ENCODE measurements at regions not wholly inside any gene's neighbourhood (a gene's known extent, or its start where the extent isn't known, plus 50 kb on each side); places are given as distances from the start of the nearest gene placed in this dataset.

- DNase-seq (ENCODE audit: low read depth in 1 of 2, low spot score in 1 of 2): no peak
- H3K27ac ChIP-seq (replicated peaks): no peak overlapping the region
- no peak overlapping the region for H3K4me3 ChIP-seq (replicated peaks; ENCODE audit: insufficient read depth, low read length)
- no peaks in the 10 kb centered on the region for H3K27me3 ChIP-seq (ENCODE audit: insufficient read depth, poor library complexity, severe bottlenecking)
- TF ChIP-seq, protein P1, sequence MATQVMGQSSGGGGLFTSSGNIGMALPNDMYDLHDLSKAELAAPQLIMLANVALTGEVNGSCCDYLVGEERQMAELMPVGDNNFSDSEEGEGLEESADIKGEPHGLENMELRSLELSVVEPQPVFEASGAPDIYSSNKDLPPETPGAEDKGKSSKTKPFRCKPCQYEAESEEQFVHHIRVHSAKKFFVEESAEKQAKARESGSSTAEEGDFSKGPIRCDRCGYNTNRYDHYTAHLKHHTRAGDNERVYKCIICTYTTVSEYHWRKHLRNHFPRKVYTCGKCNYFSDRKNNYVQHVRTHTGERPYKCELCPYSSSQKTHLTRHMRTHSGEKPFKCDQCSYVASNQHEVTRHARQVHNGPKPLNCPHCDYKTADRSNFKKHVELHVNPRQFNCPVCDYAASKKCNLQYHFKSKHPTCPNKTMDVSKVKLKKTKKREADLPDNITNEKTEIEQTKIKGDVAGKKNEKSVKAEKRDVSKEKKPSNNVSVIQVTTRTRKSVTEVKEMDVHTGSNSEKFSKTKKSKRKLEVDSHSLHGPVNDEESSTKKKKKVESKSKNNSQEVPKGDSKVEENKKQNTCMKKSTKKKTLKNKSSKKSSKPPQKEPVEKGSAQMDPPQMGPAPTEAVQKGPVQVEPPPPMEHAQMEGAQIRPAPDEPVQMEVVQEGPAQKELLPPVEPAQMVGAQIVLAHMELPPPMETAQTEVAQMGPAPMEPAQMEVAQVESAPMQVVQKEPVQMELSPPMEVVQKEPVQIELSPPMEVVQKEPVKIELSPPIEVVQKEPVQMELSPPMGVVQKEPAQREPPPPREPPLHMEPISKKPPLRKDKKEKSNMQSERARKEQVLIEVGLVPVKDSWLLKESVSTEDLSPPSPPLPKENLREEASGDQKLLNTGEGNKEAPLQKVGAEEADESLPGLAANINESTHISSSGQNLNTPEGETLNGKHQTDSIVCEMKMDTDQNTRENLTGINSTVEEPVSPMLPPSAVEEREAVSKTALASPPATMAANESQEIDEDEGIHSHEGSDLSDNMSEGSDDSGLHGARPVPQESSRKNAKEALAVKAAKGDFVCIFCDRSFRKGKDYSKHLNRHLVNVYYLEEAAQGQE (IDR thresholded peaks at IDR 0.05; ENCODE audit: insufficient replicate concordance, low read depth): no peak
- TF ChIP-seq POLR2AphosphoS5 (IDR thresholded peaks at IDR 0.05; ENCODE audit: low read depth) (no peak), GABPA (IDR thresholded peaks at IDR 0.05; ENCODE audit: low read depth) (no peak), SPI1 (IDR thresholded peaks at IDR 0.05; ENCODE audit: borderline replicate concordance, low read depth) (no peak)
- TF ChIP-seq, protein P2, sequence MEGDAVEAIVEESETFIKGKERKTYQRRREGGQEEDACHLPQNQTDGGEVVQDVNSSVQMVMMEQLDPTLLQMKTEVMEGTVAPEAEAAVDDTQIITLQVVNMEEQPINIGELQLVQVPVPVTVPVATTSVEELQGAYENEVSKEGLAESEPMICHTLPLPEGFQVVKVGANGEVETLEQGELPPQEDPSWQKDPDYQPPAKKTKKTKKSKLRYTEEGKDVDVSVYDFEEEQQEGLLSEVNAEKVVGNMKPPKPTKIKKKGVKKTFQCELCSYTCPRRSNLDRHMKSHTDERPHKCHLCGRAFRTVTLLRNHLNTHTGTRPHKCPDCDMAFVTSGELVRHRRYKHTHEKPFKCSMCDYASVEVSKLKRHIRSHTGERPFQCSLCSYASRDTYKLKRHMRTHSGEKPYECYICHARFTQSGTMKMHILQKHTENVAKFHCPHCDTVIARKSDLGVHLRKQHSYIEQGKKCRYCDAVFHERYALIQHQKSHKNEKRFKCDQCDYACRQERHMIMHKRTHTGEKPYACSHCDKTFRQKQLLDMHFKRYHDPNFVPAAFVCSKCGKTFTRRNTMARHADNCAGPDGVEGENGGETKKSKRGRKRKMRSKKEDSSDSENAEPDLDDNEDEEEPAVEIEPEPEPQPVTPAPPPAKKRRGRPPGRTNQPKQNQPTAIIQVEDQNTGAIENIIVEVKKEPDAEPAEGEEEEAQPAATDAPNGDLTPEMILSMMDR (IDR thresholded peaks at IDR 0.05; ENCODE audit: insufficient read depth, low read length): no peak
These were observed 910.0 kb upstream of the GBE1 start for GRCh38 chr3:82671466-82671865.

DNA sequence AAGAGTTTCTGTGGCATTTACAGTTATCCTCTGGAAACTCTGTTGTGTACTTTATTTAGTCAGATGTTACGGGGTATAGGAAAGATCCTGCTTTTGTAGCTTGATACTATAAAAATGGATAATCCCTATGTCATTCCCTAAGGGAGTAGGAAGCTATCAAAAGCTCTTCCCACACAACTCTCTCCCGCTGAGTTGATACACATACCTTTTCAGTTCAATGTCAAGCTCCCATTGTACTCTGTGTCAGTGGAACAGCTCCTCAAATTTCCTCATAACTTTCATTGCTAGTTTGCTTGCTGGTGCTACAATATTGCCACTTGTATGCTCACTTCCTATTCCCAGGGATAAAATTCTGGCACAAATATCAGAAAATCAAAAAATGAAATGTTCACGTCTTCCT is 893.3 kb upstream of the GBE1 start:
- no peak for TF ChIP-seq POLR2AphosphoS5 (IDR thresholded peaks at IDR 0.05; ENCODE audit: low read depth)
- TF ChIP-seq GABPA (IDR thresholded peaks at IDR 0.05; ENCODE audit: low read depth): no peak
- no peak for TF ChIP-seq SPI1 (IDR thresholded peaks at IDR 0.05; ENCODE audit: borderline replicate concordance, low read depth)
- TF ChIP-seq, protein P2 (IDR thresholded peaks at IDR 0.05; ENCODE audit: insufficient read depth, low read length): no peak
- TF ChIP-seq, protein P1 (IDR thresholded peaks at IDR 0.05; ENCODE audit: insufficient replicate concordance, low read depth): no peak
- no peaks in the 10 kb centered on the region for H3K27me3 ChIP-seq (ENCODE audit: insufficient read depth, poor library complexity, severe bottlenecking)
- DNase-seq (ENCODE audit: low read depth in 1 of 2, low spot score in 1 of 2): no peak
- H3K27ac ChIP-seq (replicated peaks): no peak overlapping the region
- no peak overlapping the region for H3K4me3 ChIP-seq (replicated peaks; ENCODE audit: insufficient read depth, low read length)

DNA sequence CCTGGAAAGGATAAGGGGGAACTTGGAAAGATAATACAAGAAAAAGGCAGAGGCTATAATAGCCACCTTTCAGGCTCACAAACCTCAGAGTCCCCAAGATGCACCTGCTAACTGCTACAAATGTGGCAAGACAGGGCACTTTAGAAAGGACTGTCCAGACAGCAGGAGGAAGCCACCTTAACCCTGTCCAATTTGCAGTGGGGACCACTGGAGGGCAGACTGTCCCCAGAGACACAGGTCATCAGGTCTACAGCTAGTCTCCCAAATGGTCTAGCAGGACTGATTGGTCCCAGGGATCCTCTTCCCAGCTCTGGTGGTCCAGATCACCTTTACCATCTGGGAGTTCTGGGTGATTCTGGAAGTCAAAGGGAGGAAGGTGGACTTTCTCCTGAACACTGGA is 882.5 kb upstream of the GBE1 start:
- no peak for DNase-seq (ENCODE audit: low read depth in 1 of 2, low spot score in 1 of 2)
- Histone ChIP-seq H3K27me3 (ENCODE audit: insufficient read depth, poor library complexity, severe bottlenecking) (no peaks in the 10 kb centered on the region), H3K27ac (replicated peaks) (no peak overlapping the region), H3K4me3 (replicated peaks; ENCODE audit: insufficient read depth, low read length) (no peak overlapping the region)
- TF ChIP-seq, protein P1 (IDR thresholded peaks at IDR 0.05; ENCODE audit: insufficient replicate concordance, low read depth): no peak
- TF ChIP-seq, protein P2 (IDR thresholded peaks at IDR 0.05; ENCODE audit: insufficient read depth, low read length): no peak
- no peak for TF ChIP-seq SPI1 (IDR thresholded peaks at IDR 0.05; ENCODE audit: borderline replicate concordance, low read depth)

All from HL-60 (cell line).